Suprapubic skin (tissue), 4 donors: ENCODE measurements at regions not wholly inside any gene's neighbourhood (a gene's known extent, or its start where the extent isn't known, plus 50 kb on each side); places are given as distances from the start of the nearest gene placed in this dataset.

ENCODE experiments used
- DNase-seq, 2 donors: peaks; one replicate each; pipeline ENCODE4 v3.0.0-alpha.2; 2019; ENCODE audit warnings: low spot score in 2 of 2
- H3K27ac ChIP-seq: fragments of 200-600 bp; sonication (generic); one replicate; pipeline ENCODE4 v1.5.1; 2019
- H3K27me3 ChIP-seq: fragments of 200-600 bp; sonication (generic); one replicate; pipeline ENCODE4 v1.5.1; 2019
- H3K36me3 ChIP-seq: fragments of 200-600 bp; sonication (generic); one replicate; pipeline ENCODE4 v1.5.1; 2019
- H3K4me1 ChIP-seq: fragments of 200-600 bp; sonication (generic); one replicate; pipeline ENCODE4 v1.5.1; 2019
- H3K4me3 ChIP-seq: fragments of 200-600 bp; sonication (generic); one replicate; pipeline ENCODE4 v1.5.1; 2019; ENCODE audit warnings: mild to moderate bottlenecking
- H3K9me3 ChIP-seq: fragments of 200-600 bp; sonication (generic); one replicate; pipeline ENCODE4 v1.5.1; 2019
- EP300 ChIP-seq: sonication (generic); formaldehyde crosslinking; IDR thresholded peaks from one replicate; pipeline ENCODE4 v1.6.1; 2017; ENCODE audit warnings: antibody characterized with exemption
- POLR2A ChIP-seq, 2 donors: fragments of 450-650 bp; IDR thresholded peaks; one replicate each; pipeline ENCODE4 v1.6.1; 2017; ENCODE audit warnings: antibody characterized with exemption in 2 of 2, mild to moderate bottlenecking in 2 of 2, moderate library complexity in 2 of 2
- POLR2AphosphoS5 ChIP-seq, 3 donors: sonication (generic); formaldehyde crosslinking; IDR thresholded peaks; one replicate each; pipeline ENCODE4 v1.6.1; 2017; ENCODE audit warnings: antibody characterized with exemption in 3 of 3
- WGBS: methylation state at CpG from one replicate; pipeline ENCODE4 v1.1.5; 2018; 5-methylcytosine and 5-hydroxymethylcytosine counted together
- TF ChIP-seq, protein P1 (sequence below), 2 donors: fragments of 200-600 bp in 1 of 2; fragments of 450-650 bp in 1 of 2; sonication (generic) in 1 of 2; IDR thresholded peaks; one replicate each; pipeline ENCODE4 v1.5.1; 2016 to 2019; ENCODE audit warnings: antibody characterized with exemption in 2 of 2, mild to moderate bottlenecking in 1 of 2, moderate library complexity in 1 of 2

DNA sequence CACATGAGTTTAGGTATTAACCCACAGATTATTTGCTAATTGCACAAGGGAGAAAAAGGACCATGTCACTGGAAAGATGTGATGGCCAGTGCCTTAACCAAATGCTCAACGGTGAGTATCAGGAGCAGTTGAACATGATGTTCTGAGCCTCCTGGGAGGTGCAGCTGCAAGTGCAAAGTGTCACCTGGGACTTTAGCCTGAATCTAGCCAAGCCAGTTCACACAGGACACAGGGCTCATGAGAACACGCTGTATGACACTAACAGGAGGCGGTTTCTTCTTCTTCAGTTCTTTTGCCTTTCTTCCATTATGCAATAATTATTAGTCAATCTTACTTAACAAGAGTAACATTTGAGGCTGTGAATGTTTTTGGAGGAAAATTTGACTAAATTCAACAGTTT lies 225.3 kb downstream of the THBS2 start:
- Histone ChIP-seq H3K36me3 (no peaks in the 10 kb centered on the region), H3K4me3 (no peak overlapping the region), H3K9me3 (no peaks in the 10 kb centered on the region), H3K27ac (no peak overlapping the region), H3K27me3 (no peaks in the 10 kb centered on the region), H3K4me1 (no peaks in the 10 kb centered on the region)
- DNase-seq, result no peak
- WGBS, result 89% methylated on average over 3 of the region's 3 CpGs
- TF ChIP-seq, protein P1, sequence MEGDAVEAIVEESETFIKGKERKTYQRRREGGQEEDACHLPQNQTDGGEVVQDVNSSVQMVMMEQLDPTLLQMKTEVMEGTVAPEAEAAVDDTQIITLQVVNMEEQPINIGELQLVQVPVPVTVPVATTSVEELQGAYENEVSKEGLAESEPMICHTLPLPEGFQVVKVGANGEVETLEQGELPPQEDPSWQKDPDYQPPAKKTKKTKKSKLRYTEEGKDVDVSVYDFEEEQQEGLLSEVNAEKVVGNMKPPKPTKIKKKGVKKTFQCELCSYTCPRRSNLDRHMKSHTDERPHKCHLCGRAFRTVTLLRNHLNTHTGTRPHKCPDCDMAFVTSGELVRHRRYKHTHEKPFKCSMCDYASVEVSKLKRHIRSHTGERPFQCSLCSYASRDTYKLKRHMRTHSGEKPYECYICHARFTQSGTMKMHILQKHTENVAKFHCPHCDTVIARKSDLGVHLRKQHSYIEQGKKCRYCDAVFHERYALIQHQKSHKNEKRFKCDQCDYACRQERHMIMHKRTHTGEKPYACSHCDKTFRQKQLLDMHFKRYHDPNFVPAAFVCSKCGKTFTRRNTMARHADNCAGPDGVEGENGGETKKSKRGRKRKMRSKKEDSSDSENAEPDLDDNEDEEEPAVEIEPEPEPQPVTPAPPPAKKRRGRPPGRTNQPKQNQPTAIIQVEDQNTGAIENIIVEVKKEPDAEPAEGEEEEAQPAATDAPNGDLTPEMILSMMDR (IDR thresholded peaks at IDR 0.05), result no peak
- TF ChIP-seq POLR2A (IDR thresholded peaks at IDR 0.05) (no peak), POLR2AphosphoS5 (IDR thresholded peaks at IDR 0.05) (peak in 2 of 3 donors; percentile 33 to 54)

DNA sequence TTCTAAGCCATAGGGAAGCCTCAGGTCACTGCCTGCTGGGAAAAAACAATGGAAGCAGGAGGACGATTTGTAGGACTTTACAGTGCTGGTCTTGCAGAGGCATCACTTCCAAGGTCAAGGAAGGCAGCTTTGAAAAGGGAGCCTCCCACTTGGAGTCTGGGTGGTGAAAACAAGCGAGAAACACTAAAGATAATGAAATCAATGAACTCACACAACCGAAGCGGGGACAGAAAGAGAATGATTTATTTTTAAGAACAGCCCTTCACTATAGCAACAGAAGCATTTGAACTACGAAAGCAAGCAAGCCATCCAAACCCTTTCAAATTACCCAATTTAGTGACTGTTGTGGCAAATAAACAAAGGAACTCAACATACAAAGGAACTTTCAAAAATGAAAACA lies 227.5 kb downstream of the THBS2 start:
- DNase-seq, result no peak
- H3K27me3 ChIP-seq, result no peaks in the 10 kb centered on the region
- no peak overlapping the region for H3K4me3 ChIP-seq
- H3K4me1 ChIP-seq, result no peaks in the 10 kb centered on the region
- H3K9me3 ChIP-seq, result no peaks in the 10 kb centered on the region
- peak overlapping the region; percentile 29 for H3K27ac ChIP-seq
- no peak for TF ChIP-seq EP300
- no peak for TF ChIP-seq POLR2AphosphoS5 (IDR thresholded peaks at IDR 0.05)
- TF ChIP-seq, protein P1 (IDR thresholded peaks at IDR 0.05), result no peak
- TF ChIP-seq POLR2A (IDR thresholded peaks at IDR 0.05), result no peak
- H3K36me3 ChIP-seq, result no peaks in the 10 kb centered on the region
- WGBS, result 76% methylated on average over 5 of the region's 5 CpGs

DNA sequence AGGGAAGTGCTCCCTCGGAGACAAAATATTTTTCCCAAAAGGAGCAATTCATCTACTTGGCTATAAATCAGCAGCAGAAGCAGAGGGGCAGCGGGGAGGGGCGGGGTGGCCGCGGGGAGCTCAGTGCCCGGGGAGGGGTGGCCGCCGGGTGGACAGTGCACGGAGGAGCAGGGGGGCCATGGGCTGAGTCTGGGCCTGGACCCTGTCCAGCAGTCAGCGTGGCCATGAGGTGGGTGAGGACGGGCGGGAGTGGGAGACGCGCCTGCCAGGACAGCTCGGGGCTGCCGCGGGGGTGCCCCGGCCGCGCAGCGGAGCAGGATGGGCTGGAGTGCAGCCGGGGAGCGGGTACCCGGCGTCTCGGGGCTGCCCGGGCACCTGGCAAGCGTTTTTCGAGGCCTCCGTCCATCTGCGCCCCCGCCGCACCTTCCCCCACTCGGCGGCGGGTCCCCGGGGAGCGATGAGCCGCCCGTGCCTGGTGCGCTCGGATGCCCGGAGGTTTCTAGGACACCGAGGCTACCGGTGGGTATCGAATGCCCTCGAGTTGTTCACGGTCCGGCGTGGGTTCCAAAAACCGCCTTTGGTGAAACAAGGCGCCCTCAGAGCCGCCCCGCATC lies 229.5 kb downstream of the THBS2 start:
- no peak for DNase-seq
- H3K9me3 ChIP-seq, result no peaks in the 10 kb centered on the region
- H3K36me3 ChIP-seq, result no peaks in the 10 kb centered on the region
- H3K27me3 ChIP-seq, result no peaks in the 10 kb centered on the region
- H3K27ac ChIP-seq, result no peak overlapping the region
- TF ChIP-seq POLR2AphosphoS5 (IDR thresholded peaks at IDR 0.05) (no peak), EP300 (no peak), POLR2A (IDR thresholded peaks at IDR 0.05) (no peak)
- TF ChIP-seq, protein P1 (IDR thresholded peaks at IDR 0.05), result no peak
- no peaks in the 10 kb centered on the region for H3K4me1 ChIP-seq
- WGBS, result 96% methylated on average over 42 of the region's 54 CpGs
- no peak overlapping the region for H3K4me3 ChIP-seq

DNA sequence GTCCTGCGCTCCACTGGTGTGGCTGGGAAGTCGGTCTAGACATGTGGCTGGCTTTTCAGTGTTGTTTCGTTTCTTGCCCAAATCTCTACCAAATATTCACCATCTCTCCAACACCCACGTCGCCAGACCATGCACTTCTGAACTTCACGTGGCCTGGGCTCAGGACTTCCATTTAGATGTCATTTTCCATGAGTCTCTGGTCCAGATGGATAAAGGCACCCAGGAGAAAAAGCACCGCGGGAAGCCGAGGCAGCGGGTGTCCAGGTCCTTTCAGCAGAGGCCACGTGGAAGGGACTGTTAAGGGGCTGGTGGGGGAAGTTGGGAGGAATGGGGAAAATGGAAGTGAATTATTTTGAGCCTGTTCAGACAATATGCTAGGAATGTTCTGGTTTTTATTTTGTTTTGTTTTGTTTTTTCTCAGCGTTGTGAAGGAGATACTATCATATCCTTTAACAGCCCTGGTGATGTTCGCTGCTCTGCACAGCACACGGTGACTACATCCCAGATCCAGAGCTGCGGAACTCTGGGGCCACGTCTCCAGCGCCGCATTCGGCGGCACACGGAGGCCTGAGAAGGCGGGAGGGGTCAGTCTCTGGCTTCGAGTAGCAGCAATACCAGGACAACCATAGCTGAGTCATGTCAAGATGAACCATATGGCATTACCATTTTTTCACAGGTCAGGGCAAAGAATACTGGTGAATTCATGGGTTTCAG lies 230.3 kb downstream of the THBS2 start:
- WGBS, result 91% methylated on average over 23 of the region's 23 CpGs
- no peak overlapping the region for H3K27ac ChIP-seq
- DNase-seq, result no peak
- H3K36me3 ChIP-seq, result no peaks in the 10 kb centered on the region
- TF ChIP-seq POLR2AphosphoS5 (IDR thresholded peaks at IDR 0.05), result no peak
- TF ChIP-seq, protein P1 (IDR thresholded peaks at IDR 0.05), result no peak
- no peak for TF ChIP-seq POLR2A (IDR thresholded peaks at IDR 0.05)
- TF ChIP-seq EP300, result no peak
- no peaks in the 10 kb centered on the region for H3K9me3 ChIP-seq
- no peaks in the 10 kb centered on the region for H3K27me3 ChIP-seq
- no peaks in the 10 kb centered on the region for H3K4me1 ChIP-seq
- H3K4me3 ChIP-seq, result no peak overlapping the region

DNA sequence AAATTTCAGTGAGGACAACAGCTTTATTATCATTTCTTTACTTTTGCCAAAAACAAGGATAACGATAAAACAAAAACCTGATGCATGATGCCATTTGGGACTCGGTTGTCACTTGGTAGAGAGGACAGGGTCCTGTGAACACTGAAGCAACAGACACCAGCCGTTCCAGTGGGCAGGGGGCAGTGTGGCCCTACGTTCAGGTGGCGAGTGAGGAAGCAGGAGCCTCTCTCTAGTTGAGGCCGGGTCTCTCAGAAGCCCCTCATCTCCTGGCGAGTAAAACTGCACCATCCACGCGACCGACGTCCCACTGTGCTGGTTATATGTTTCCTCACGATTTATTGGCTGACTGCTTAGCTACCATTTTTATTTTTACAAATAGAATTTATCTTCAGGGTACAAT lies 231.6 kb downstream of the THBS2 start:
- TF ChIP-seq, protein P1 (IDR thresholded peaks at IDR 0.05), result no peak
- TF ChIP-seq EP300 (no peak), POLR2AphosphoS5 (IDR thresholded peaks at IDR 0.05) (no peak), POLR2A (IDR thresholded peaks at IDR 0.05) (no peak)
- no peak for DNase-seq
- Histone ChIP-seq H3K27ac (no peak overlapping the region), H3K4me3 (no peak overlapping the region), H3K4me1 (no peaks in the 10 kb centered on the region), H3K27me3 (no peaks in the 10 kb centered on the region), H3K9me3 (peaks cover under 1% of the 10 kb centered on the region), H3K36me3 (no peaks in the 10 kb centered on the region)
- WGBS, result 81% methylated on average over 12 of the region's 12 CpGs
